ENCODE measurements at regions not wholly inside any gene's neighbourhood (a gene's known extent, or its start where the extent isn't known, plus 50 kb on each side); places are given as distances from the start of the nearest gene placed in this dataset.

- DNase-seq = no peak
These were observed 447.0 kb downstream of the CNTNAP4 start for GRCh38 chr16:76724181-76724580.

- DNase-seq = peak; percentile 57
These were observed 452.3 kb downstream of the CNTNAP4 start for GRCh38 chr16:76729525-76729924.

GRCh38 chr16:76732894-76733293 is 455.7 kb downstream of the CNTNAP4 start:
- no peak for DNase-seq

GRCh38 chr16:76741623-76742022 is 449.4 kb upstream of the MON1B start:
- no peak for DNase-seq

- no peak for DNase-seq
These were observed 442.3 kb upstream of the MON1B start for GRCh38 chr16:76748461-76749348.

- no peak for DNase-seq
These were observed 441.1 kb upstream of the MON1B start for GRCh38 chr16:76749780-76750375.

GRCh38 chr16:76755496-76755895 is 435.5 kb upstream of the MON1B start:
- no peak for DNase-seq

- no peak for DNase-seq
These were observed 434.6 kb upstream of the MON1B start for GRCh38 chr16:76756423-76756822.

- DNase-seq = no peak
These were observed 434.0 kb upstream of the MON1B start for GRCh38 chr16:76756951-76757350.

- DNase-seq = no peak
These were observed 424.5 kb upstream of the MON1B start for GRCh38 chr16:76766538-76766937.

- DNase-seq = no peak
These were observed 422.7 kb upstream of the MON1B start for GRCh38 chr16:76768316-76768715.

- no peak for DNase-seq
These were observed 422.0 kb upstream of the MON1B start for GRCh38 chr16:76768948-76769347.

GRCh38 chr16:76771216-76771615 is 419.8 kb upstream of the MON1B start:
- DNase-seq = no peak

- DNase-seq = no peak
These were observed 413.1 kb upstream of the MON1B start for GRCh38 chr16:76777721-76778465.

- DNase-seq = no peak
These were observed 410.4 kb upstream of the MON1B start for GRCh38 chr16:76780556-76780955.

- no peak for DNase-seq
These were observed 406.5 kb upstream of the MON1B start for GRCh38 chr16:76784530-76784929.

GRCh38 chr16:76787394-76787793 is 403.6 kb upstream of the MON1B start:
- DNase-seq = no peak

GRCh38 chr16:76791151-76791550 is 399.8 kb upstream of the MON1B start:
- no peak for DNase-seq

GRCh38 chr16:76796416-76796815 is 394.6 kb upstream of the MON1B start:
- no peak for DNase-seq

- no peak for DNase-seq
These were observed 394.0 kb upstream of the MON1B start for GRCh38 chr16:76796978-76797377.

- no peak for DNase-seq
These were observed 393.5 kb upstream of the MON1B start for GRCh38 chr16:76797457-76797856.

- DNase-seq = no peak
These were observed 390.8 kb upstream of the MON1B start for GRCh38 chr16:76800196-76800595.

GRCh38 chr16:76801357-76801756 is 389.6 kb upstream of the MON1B start:
- DNase-seq = no peak

GRCh38 chr16:76816475-76816874 is 374.5 kb upstream of the MON1B start:
- no peak for DNase-seq
